AG04449 (cell line): ENCODE measurements at regions not wholly inside any gene's neighbourhood (a gene's known extent, or its start where the extent isn't known, plus 50 kb on each side); places are given as distances from the start of the nearest gene placed in this dataset.
A peak's percentile ranks its signal among the peaks of the same experiment; 100 is the strongest.

ENCODE experiments used
- CTCF ChIA-PET: fragments of 350-600 bp; formaldehyde crosslinking; extraction: SDS; loops from one replicate; lab custom pipeline; 2021; ENCODE audit warnings: antibody characterized with exemption; lab: Yijun Ruan, JAX
- POLR2A ChIA-PET: fragments of 400-600, 350-600 bp; formaldehyde crosslinking; extraction: SDS; loops from one replicate; lab custom pipeline; 2020; ENCODE audit warnings: antibody characterized with exemption, inconsistent platforms; lab: Yijun Ruan, JAX
- DNase-seq: peaks from one replicate; pipeline ENCODE4 v3.0.0-alpha.2; 2010; ENCODE audit warnings: low read depth, low spot score
- H3K4me3 ChIP-seq: 2 replicates; pipeline ENCODE4 v1.5.1; 2011; ENCODE audit warnings: low read depth, mild to moderate bottlenecking, control low read depth, low read length
- TF ChIP-seq, protein P1 (sequence below): IDR thresholded peaks from one replicate; pipeline ENCODE4 v1.5.1; 2011; ENCODE audit warnings: mild to moderate bottlenecking, moderate library complexity, low read length, control low read depth, inconsistent platforms; ENCODE audit not compliant: insufficient read depth; ENCODE audit errors: missing control alignments

- DNase-seq, result no peak
- POLR2A ChIA-PET, result no interaction called here
Measured at GRCh38 chr2:199111458-199111857, 346.3 kb downstream of the SATB2 start.

GRCh38 chr2:199108056-199108455 lies 349.7 kb downstream of the SATB2 start:
- CTCF ChIA-PET, result interaction anchor here (1.1 kb wide), 1 partner anchor 28 kb away, joined by 3 read pairs; no protein-coding TSS in a partner anchor
- POLR2A ChIA-PET, result no interaction called here
- no peak for DNase-seq
- TF ChIP-seq, protein P1, sequence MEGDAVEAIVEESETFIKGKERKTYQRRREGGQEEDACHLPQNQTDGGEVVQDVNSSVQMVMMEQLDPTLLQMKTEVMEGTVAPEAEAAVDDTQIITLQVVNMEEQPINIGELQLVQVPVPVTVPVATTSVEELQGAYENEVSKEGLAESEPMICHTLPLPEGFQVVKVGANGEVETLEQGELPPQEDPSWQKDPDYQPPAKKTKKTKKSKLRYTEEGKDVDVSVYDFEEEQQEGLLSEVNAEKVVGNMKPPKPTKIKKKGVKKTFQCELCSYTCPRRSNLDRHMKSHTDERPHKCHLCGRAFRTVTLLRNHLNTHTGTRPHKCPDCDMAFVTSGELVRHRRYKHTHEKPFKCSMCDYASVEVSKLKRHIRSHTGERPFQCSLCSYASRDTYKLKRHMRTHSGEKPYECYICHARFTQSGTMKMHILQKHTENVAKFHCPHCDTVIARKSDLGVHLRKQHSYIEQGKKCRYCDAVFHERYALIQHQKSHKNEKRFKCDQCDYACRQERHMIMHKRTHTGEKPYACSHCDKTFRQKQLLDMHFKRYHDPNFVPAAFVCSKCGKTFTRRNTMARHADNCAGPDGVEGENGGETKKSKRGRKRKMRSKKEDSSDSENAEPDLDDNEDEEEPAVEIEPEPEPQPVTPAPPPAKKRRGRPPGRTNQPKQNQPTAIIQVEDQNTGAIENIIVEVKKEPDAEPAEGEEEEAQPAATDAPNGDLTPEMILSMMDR, result no peak
- H3K4me3 ChIP-seq, result no peak overlapping the region

More at GRCh38 chr2:199111458-199111857, 346.3 kb downstream of the SATB2 start:
- H3K4me3 ChIP-seq, result no peak overlapping the region
- CTCF ChIA-PET, result no interaction called here
- TF ChIP-seq, protein P1, result no peak

DNA sequence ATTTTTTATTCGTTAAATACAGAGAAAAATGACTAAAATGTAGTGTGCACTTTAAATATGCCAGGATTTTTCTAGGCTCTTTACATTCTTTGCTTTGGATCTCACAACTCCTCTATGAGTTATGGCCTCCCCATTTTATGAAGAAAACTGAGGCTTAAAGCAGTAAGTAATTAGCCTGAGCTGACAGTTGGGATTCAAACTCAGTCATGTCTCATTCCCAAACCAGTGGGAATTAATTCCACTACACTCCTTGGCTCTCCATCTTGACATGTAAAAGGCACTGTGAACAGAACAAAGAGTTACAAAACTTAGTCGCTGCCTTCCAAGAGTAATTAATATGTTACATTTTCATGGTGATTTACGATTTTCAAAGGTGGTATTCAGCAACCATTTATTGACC lies 351.9 kb downstream of the SATB2 start:
- no peak for DNase-seq
- POLR2A ChIA-PET, result no interaction called here
- CTCF ChIA-PET, result no interaction called here
- TF ChIP-seq, protein P1, result no peak
- no peak overlapping the region for H3K4me3 ChIP-seq

GRCh38 chr2:199101487-199101886 lies 356.3 kb downstream of the SATB2 start:
- CTCF ChIA-PET, result interaction anchor here (0.9 kb wide), 1 partner anchor 787 kb away, joined by 3 read pairs; no protein-coding TSS in a partner anchor
- TF ChIP-seq, protein P1, result no peak
- H3K4me3 ChIP-seq, result no peak overlapping the region
- DNase-seq, result no peak
- POLR2A ChIA-PET, result no interaction called here

DNA sequence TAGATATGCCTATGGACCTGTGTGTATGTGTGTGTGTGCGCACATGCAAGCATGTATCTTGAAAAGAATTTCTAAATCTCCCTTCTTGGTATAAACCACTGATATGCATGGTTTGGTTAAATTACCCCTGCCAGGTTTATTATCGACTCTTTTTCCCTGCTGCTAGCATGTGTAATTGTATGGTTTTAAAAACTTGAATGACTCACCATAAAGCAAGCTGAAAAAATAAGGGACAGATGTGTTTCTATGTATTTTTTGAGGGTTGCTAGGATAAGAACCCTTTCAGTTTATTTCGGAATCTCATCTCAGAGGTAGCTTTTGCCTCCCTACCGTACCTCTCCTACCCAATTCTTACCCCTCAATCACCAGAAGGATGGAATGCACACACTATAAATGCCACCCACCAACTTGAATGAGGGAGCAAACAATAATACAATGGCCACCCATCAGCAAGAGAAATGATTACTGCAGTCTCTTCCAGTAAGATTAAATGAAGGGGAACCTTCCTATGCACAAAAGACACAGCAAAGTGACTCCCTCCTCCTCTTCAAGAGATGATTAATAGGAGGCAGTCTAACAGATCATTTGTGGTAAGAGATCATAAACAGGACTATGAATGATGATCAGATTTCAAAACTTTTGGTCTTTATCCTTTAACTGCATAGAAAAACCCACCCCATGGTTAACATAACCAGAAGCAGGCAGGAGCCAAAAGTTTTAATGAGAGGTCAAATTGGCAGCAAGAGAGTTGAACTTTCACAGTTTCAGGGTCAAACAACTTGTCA lies 357.2 kb downstream of the SATB2 start:
- H3K4me3 ChIP-seq, result peak overlapping the region; percentile 21; the same call in 1 of the 2 replicates
- TF ChIP-seq, protein P1, result no peak
- POLR2A ChIA-PET, result no interaction called here
- CTCF ChIA-PET, result interaction anchor here (0.9 kb wide), 1 partner anchor 786 kb away, joined by 3 read pairs; no protein-coding TSS in a partner anchor
- peak; percentile 12 for DNase-seq

- no peak for DNase-seq
- TF ChIP-seq, protein P1, result no peak
- no peak overlapping the region for H3K4me3 ChIP-seq
- ChIA-PET POLR2A (no interaction called here), CTCF (no interaction called here)
Measured at GRCh38 chr2:199092419-199092818, 365.3 kb downstream of the SATB2 start.
